NCI-H526 (cell line): ENCODE measurements at regions not wholly inside any gene's neighbourhood (a gene's known extent, or its start where the extent isn't known, plus 50 kb on each side); places are given as distances from the start of the nearest gene placed in this dataset.

ENCODE experiments used
- DNase-seq, 2 experiments: peaks; one replicate each; lab custom pipeline; 2025; lab: John Stamatoyannopoulos, UW

- no peak for DNase-seq
These were observed 77.2 kb upstream of the IRX3 start for GRCh38 chr16:54363766-54364165.

- no peak for DNase-seq
These were observed 76.1 kb upstream of the IRX3 start for GRCh38 chr16:54362591-54363206.

GRCh38 chr16:54361246-54361645, 74.7 kb upstream of the IRX3 start:
- DNase-seq: no peak

- DNase-seq: no peak
These were observed 74.1 kb upstream of the IRX3 start for GRCh38 chr16:54360681-54361080.

GRCh38 chr16:54359555-54359954, 73.0 kb upstream of the IRX3 start:
- no peak for DNase-seq

GRCh38 chr16:54359081-54359480, 72.5 kb upstream of the IRX3 start:
- DNase-seq: no peak

- no peak for DNase-seq
These were observed 69.8 kb upstream of the IRX3 start for GRCh38 chr16:54356391-54356790.

- no peak for DNase-seq
These were observed 68.7 kb upstream of the IRX3 start for GRCh38 chr16:54355251-54355650.

- no peak for DNase-seq
These were observed 66.5 kb upstream of the IRX3 start for GRCh38 chr16:54353097-54353496.

GRCh38 chr16:54351171-54351570, 64.6 kb upstream of the IRX3 start:
- DNase-seq: no peak

GRCh38 chr16:54347961-54348360, 61.4 kb upstream of the IRX3 start:
- no peak for DNase-seq

- no peak for DNase-seq
These were observed 59.5 kb upstream of the IRX3 start for GRCh38 chr16:54346041-54346440.

- DNase-seq: no peak
These were observed 58.4 kb upstream of the IRX3 start for GRCh38 chr16:54344646-54345630.

- DNase-seq: no peak
These were observed 56.4 kb upstream of the IRX3 start for GRCh38 chr16:54342966-54343365.

GRCh38 chr16:54341892-54342776, 55.5 kb upstream of the IRX3 start:
- DNase-seq: no peak

GRCh38 chr16:54340531-54340930, 53.9 kb upstream of the IRX3 start:
- DNase-seq: no peak

- no peak for DNase-seq
These were observed 50.1 kb upstream of the IRX3 start for GRCh38 chr16:54336631-54337204.
